ENCODE measurements at regions not wholly inside any gene's neighbourhood (a gene's known extent, or its start where the extent isn't known, plus 50 kb on each side); places are given as distances from the start of the nearest gene placed in this dataset.

DNA sequence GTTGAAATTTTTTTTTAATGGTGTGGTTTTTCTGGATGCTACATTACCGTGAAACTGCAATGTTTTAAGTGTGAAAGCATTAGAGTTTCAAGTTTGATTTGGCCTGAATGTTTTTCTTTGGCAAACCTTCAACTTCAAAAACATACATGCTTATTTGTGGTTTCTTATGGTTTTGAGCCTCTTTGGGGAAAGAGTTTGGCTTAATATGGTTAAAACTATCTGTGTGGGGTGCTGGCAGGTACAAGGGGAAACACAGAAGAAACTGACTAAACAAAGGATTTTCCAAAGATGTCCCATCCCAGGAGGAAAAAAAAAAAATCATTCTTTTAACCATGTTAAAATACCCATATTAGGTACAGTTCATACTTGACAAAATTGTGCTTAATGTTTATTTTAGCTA lies 121.1 kb downstream of the HGF start:
- DNase-seq: no peak

GRCh38 chr7:81645435-81645834 lies 124.4 kb downstream of the HGF start:
- no peak for DNase-seq

DNA sequence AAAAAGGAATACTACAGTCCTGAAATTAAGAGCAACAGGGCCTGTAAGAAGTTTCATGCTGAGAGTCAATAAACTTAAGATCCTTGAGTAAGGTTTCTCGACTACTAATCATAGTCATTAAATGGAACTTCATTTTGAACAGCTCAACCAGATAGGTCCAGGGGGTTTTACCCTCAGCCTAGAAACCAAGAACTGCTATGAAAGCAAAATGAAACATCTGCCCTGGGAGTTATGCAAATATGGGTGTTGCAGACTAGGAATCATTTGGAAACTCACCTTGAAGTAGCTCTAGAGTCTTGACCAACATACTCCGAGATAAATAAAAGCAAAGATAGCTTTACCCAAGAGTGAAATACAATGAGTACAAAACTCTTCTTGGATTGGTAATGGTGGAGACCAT lies 128.0 kb downstream of the HGF start:
- DNase-seq: no peak

GRCh38 chr7:81638198-81638597 lies 131.6 kb downstream of the HGF start:
- no peak for DNase-seq

GRCh38 chr7:81637534-81637933 lies 132.3 kb downstream of the HGF start:
- DNase-seq: no peak

GRCh38 chr7:81632418-81632817 lies 137.4 kb downstream of the HGF start:
- DNase-seq: no peak

DNA sequence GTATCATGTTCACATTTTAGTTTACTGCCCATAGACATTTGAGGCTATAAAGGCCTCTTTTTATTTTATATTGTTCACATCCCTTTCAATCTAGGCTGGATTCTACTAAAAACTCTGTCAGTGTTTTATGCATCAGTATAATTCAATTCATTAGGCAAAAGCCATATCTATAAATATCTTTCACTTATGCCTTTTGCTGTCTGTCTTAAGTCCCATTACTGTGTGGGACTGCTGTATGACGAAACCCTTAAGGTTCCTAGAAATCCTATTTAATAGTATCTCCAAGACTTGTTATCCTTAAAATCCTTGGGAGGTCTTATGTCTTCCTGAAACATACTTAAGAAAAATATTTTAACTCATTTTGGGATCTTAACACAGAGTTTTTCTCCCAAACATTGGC lies 139.2 kb downstream of the HGF start:
- no peak for DNase-seq

DNA sequence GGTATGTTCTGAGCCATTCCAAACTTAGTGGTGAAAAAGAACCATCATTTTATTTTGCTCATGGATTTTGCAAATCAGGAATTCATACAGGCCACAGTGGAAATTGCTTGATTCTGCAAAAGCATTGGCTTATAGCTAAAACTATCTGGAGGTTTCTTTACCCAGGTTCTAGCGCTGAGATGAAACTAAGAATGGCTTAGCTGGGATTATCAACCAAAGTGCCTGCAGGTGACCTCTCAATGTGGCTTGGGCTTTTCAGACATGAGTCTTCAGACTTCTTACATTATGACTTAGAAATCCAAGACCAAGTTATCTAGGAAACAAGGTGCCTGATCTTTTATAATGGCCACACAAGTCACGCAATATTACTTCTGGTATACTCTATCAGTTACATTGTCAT lies 140.1 kb downstream of the HGF start:
- DNase-seq: no peak

GRCh38 chr7:81628951-81629350 lies 140.9 kb downstream of the HGF start:
- no peak for DNase-seq

DNA sequence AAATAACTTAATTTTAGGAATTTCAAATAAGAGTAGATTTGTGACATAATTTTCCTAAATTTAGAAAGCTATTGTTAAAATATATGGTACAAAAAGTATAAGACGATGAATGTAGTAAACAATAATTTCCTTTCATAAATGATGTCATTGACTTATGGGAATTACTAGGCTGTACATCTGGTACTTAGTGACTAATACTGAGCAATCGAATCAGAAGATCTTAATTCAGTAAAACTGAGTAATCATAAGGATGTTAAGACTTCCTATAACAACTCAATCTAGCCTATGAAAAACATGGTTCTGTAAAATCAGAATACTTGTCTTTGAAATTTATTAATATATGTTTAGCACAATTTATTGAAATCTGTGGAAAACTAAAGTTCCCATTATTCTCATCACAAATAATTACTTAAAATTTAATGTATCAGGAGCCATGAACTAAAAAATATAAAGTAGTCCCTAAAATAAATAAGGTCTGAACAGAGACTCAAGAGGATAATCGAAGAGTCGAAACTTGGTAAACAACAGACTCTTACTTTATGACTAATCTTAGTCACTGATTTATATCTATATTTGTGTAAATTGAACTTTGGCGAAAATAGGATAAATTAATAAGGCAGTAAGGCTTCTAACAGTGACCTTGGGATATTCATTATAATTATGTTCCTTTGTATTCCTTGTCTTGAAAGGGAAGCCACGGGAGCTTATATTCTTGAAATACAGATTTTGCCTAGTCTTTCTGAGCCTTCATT lies 142.1 kb downstream of the HGF start:
- no peak for DNase-seq

GRCh38 chr7:81626008-81626407 lies 143.8 kb downstream of the HGF start:
- no peak for DNase-seq

DNA sequence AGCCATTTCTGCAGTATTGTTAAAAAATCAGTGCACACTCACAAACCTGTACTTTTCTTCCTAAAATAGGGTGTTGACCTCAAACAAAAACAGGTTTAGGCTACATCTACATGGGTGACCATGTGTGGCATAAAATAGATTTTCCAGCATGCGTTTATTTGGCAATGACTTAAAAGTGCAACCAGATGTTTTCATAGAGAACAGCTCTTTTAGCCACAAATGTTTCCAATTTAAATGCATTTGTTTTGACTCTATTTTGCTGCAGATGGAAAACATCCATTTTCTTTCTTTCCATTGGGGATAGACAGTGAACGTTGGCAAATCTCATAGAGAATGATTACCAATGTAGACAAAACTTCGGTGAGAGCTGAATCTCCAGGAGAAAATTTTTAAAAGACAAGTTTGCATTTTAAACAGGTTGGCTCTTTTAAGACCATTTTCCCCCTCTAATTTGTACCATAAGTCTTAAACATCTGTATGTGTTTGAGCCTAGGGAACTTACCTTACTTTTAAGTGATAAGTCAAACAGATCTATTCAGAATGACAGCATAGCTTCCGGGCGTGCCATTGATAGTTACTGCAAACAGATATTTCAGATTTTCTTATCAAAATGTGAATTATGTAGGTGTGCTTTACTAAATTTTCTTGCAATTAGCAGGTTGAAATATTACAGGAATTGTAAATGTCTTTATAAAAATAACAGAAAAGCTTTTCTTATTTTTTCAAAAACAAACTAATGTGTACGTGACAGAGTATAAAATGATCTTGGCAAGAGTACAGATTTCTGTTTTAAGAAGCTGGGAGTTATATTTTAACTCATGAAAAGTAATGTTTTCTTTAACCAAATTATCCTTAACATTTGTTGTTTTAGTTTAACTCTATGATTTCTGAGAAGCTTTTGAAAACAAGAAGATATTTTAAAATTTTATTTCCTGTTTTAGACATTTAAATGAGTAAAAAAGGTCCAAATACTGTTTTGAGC lies 144.9 kb downstream of the HGF start:
- DNase-seq: no peak

GRCh38 chr7:81624021-81624592 lies 145.7 kb downstream of the HGF start:
- DNase-seq: no peak

DNA sequence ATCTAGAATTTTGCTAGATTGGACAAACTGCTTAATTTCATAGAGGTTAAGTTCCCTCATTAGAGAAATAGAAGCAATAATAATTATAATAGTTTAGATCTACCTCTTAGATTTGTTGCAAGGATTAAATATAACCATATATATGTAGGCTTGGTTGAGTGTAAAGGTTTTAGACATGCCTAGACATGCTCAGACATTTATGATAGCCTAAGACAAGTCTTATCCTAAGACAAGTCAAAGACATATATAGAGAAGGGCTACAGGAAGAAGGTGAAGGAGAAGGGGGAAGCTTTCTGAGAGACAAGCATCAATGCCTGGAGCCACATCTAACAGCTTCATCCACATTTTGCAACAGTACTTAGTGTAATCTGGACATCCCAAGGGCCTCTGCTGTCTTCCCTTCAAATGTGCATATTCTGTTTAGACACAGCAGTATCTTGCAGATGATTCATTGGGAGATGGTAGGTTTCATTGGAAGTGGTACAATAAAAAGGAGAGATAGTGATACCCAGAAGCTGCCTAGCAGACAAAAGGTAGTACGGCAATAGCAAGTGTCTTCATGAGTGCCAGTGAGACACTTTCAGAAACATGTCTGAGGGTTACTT lies 146.5 kb downstream of the HGF start:
- DNase-seq: no peak

GRCh38 chr7:81621893-81622292 lies 148.0 kb downstream of the HGF start:
- no peak for DNase-seq

- DNase-seq: no peak
Observed at GRCh38 chr7:81618396-81619014, 151.3 kb downstream of the HGF start.

GRCh38 chr7:81616951-81617350 lies 152.9 kb downstream of the HGF start:
- no peak for DNase-seq

DNA sequence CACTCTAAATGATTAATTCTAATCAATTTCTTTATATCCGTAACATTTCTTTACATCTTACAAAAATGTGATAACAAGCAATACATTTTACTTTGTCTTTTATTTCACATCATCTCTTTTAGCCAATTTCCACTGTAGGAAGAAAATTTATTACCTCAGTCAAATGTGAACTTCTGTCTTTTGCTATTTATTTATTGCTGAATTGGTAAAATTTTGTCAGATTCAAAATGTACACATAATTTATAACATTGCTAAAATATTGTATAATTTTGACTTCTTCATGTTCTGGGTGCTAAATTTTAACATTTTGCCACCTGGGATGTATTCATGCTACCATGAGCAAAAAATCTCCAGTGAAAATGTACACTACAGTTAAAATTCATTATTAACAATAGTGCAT lies 158.0 kb downstream of the HGF start:
- DNase-seq: no peak

DNA sequence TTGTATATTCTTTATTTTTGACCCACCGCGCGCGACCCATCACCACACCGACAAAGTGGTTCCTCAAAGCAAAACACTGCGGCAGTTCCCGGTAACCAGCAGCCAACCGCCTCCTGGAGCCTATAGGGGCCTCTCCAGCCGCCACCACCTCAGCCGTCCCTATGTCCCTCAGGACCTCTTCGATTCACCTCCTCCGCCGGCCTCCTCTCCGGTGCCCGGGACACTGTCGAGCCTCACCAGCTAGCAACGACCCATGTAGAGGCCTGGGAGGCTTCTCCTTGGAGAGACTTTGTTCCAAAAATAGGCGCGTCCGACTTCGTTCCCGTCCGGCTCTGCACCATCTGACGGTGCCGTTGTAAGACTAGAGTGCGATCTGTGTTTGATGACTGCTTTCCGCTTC lies 158.8 kb downstream of the HGF start:
- DNase-seq: no peak

- no peak for DNase-seq
Observed at GRCh38 chr7:81608748-81609382, 161.0 kb downstream of the HGF start.

DNA sequence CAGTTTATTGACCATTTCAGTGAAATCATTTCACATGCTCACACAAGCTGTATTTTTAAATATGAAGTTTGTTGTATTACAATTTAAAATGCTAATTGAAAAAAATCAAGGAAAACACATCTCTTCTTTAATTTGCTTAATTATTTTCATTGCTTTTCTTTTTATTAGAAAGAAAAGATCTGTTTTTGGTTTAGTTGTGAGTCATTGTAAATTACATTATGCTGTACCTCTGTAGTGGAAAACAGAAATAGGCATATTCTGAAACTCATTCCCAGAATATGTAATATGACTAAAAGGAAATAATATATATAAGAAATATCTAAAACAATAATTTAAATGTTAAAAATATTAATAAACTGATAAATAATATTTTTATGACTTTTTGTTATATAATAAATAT lies 161.9 kb downstream of the HGF start:
- DNase-seq: no peak
